ENCODE measurements at regions not wholly inside any gene's neighbourhood (a gene's known extent, or its start where the extent isn't known, plus 50 kb on each side); places are given as distances from the start of the nearest gene placed in this dataset.

DNA sequence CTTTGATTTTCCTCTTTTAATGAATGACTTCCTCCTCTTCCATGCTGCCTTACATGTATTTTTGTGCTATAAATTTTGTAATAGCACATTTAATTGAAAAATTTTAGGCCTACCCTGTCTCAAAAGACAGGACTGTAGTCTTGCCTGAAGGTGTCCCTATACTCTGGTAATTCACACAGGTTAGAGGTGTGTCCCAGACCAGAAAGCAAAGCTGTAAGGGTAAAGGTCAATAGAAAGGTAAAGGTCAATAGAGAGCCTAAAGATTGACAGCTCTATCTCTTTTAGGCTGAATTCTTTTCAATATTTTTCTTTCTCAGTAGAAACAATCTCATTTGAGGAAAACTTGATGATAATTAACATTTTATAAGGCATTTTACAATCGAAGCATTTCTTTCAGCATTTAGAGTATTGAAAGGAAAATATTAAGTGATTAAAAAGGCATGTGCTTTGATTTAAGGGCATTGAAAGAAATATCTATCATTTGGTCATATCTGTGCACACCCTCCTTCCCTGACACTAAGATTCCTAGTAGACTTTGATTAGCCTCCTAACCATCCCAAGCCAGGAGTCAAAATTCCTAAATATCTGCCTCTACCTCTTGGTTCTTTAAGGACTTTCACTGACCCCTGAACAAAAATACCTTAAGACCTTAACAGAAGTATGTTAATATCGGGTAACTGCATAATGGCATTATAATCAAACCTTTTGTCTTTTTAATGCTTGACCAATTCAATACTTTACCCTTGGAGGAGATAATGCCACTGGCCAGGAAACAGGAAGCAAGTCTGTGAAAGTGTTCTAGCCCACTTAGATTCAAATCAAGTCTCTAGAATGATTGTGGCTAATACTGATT, 161.8 kb upstream of the DTNA start (continued):
- TF ChIP-seq ZBTB10 (tag by site-specific recombination; IDR thresholded peaks at IDR 0.05) (no peak), FEZF1 (tag by site-specific recombination; IDR thresholded peaks at IDR 0.05) (no peak), ZNF239 (tag by site-specific recombination; IDR thresholded peaks at IDR 0.05) (no peak)

DNA sequence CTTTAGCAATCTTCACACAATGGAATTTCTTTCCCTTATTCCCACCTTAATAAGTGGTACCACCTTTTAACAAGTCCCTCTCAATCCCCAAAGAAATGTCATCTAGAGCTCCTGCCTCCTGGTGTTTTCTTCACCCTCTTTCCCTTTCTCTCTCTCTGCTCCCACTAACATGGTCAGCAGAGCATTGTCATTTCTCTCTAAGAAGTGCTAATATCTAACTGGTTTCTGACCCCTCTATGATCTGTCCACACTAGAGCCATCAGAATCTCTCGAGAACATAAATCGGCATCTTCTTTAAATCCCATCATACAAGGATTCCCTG, 161.2 kb upstream of the DTNA start:
- no peak for TF ChIP-seq ZNF416 (tag by site-specific recombination; IDR thresholded peaks at IDR 0.05)
- no peak for TF ChIP-seq ZNF548 (tag by site-specific recombination; IDR thresholded peaks at IDR 0.05)
- TF ChIP-seq, protein P1, sequence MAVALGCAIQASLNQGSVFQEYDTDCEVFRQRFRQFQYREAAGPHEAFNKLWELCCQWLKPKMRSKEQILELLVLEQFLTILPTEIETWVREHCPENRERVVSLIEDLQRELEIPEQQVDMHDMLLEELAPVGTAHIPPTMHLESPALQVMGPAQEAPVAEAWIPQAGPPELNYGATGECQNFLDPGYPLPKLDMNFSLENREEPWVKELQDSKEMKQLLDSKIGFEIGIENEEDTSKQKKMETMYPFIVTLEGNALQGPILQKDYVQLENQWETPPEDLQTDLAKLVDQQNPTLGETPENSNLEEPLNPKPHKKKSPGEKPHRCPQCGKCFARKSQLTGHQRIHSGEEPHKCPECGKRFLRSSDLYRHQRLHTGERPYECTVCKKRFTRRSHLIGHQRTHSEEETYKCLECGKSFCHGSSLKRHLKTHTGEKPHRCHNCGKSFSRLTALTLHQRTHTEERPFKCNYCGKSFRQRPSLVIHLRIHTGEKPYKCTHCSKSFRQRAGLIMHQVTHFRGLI (tag by site-specific recombination; IDR thresholded peaks at IDR 0.05), result no peak
- TF ChIP-seq ZFHX2 (tag by site-specific recombination; conservative IDR thresholded peaks at IDR 0.05), result no peak
- TF ChIP-seq ZNF221 (tag by site-specific recombination; IDR thresholded peaks at IDR 0.05; ENCODE audit: borderline replicate concordance), result no peak
- no peak for TF ChIP-seq MZF1 (tag by site-specific recombination; IDR thresholded peaks at IDR 0.05; ENCODE audit: borderline replicate concordance)
- no peak for TF ChIP-seq ZFP69B (tag by site-specific recombination; IDR thresholded peaks at IDR 0.05)
- no peak for TF ChIP-seq ZNF501 (tag by site-specific recombination; IDR thresholded peaks at IDR 0.05)
- no peak for TF ChIP-seq ZNF354C (tag by site-specific recombination; IDR thresholded peaks at IDR 0.05; ENCODE audit: borderline replicate concordance, low read depth)
- no peak for TF ChIP-seq ZNF391 (tag by site-specific recombination; IDR thresholded peaks at IDR 0.05; ENCODE audit: borderline replicate concordance, low read depth)
- TF ChIP-seq ZNF747 (tag by site-specific recombination; IDR thresholded peaks at IDR 0.05), result no peak
- H3K9me3 ChIP-seq (ENCODE audit: control insufficient read depth, insufficient read depth, low read depth, low read length), result no peaks in the 10 kb centered on the region
- no peak overlapping the region for H3K27ac ChIP-seq (ENCODE audit: extremely low read depth, low read depth, low read length)
- H3K4me1 ChIP-seq (ENCODE audit: control insufficient read depth, insufficient read depth, low read length), result peaks cover 5% of the 10 kb centered on the region; the same call in 1 of the 2 replicates
- H3K36me3 ChIP-seq (ENCODE audit: control insufficient read depth in 2 of 2, insufficient read depth in 1 of 2, low read length in 2 of 2), result no peaks in the 10 kb centered on the region
- no peak overlapping the region for H3K4me3 ChIP-seq (ENCODE audit: low read depth, low read length)
- CTCF ChIA-PET, result no interaction called here
- POLR2A ChIA-PET, result no interaction called here

DNA sequence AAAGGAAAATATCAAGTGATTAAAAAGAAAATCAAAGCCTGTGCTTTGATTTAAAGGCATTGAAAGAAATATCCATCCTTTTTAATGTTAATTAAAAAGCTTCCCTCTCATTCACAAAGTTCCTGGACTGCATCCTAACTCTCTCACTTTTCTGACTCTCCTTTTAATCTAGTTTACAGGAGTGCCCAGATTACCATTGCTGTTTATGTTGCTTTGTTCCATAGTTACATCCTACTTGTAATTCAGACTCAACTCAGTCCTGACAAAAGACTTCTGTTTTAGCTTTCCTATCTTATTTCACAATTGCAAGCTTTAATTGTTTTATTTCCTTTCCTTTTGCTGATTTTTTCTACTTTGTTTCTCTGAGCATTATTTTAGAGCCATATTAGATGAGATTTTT, 160.7 kb upstream of the DTNA start:
- Histone ChIP-seq H3K27ac (ENCODE audit: extremely low read depth, low read depth, low read length) (no peak overlapping the region), H3K4me1 (ENCODE audit: control insufficient read depth, insufficient read depth, low read length) (peaks cover 5% of the 10 kb centered on the region; the same call in 1 of the 2 replicates), H3K4me3 (ENCODE audit: low read depth, low read length) (no peak overlapping the region), H3K9me3 (ENCODE audit: control insufficient read depth, insufficient read depth, low read depth, low read length) (no peaks in the 10 kb centered on the region), H3K36me3 (ENCODE audit: control insufficient read depth in 2 of 2, insufficient read depth in 1 of 2, low read length in 2 of 2) (no peaks in the 10 kb centered on the region)
- no peak for TF ChIP-seq ZFP3 (tag by site-specific recombination; IDR thresholded peaks at IDR 0.05; ENCODE audit: low read depth)
- TF ChIP-seq ZNF37A (tag by site-specific recombination; IDR thresholded peaks at IDR 0.05), result no peak
- no peak for TF ChIP-seq GLIS1 (tag by site-specific recombination; IDR thresholded peaks at IDR 0.05)
- TF ChIP-seq ZNF350 (tag by site-specific recombination; IDR thresholded peaks at IDR 0.05), result no peak
- ChIA-PET CTCF (no interaction called here), POLR2A (no interaction called here)

Data from HEK293 (cell line).